PC-9 (cell line): ENCODE measurements at regions not wholly inside any gene's neighbourhood (a gene's known extent, or its start where the extent isn't known, plus 50 kb on each side); places are given as distances from the start of the nearest gene placed in this dataset.
A peak's percentile ranks its signal among the peaks of the same experiment; 100 is the strongest.
"Not testable (repeated sequence)": the region's sequence is repeated elsewhere in the genome, so short reads cannot be mapped to it uniquely, and the experiment has no call there.

Experiments
- BruUV-seq: library from RNA; stranded (reverse); fragments of 400-500 nt; replicated peaks from 2 replicates; lab custom pipeline; 2021; lab: Mats Ljungman, UMichigan
- CTCF ChIA-PET: fragments of 300-600 bp; sonication (Branson Sonifier 250); formaldehyde crosslinking; loops from one replicate; lab custom pipeline; 2022; ENCODE audit warnings: antibody characterized with exemption; lab: Charles Lee
- POLR2A ChIA-PET: fragments of 300-600 bp; sonication (Branson Sonifier 250); formaldehyde crosslinking; loops from one replicate; lab custom pipeline; 2022; ENCODE audit warnings: antibody characterized with exemption; ENCODE audit not compliant: unreplicated experiment; lab: Charles Lee
- DNase-seq, 2 experiments: peaks; one replicate each; pipeline versions ENCODE4 v3.0.0 to v3.0.0-alpha.2; 2015 to 2022; ENCODE audit warnings: mixed read lengths in 1 of 2
- H2AFZ ChIP-seq: fragments of 200-600 bp; sonication (generic); 2 replicates; pipeline ENCODE4 v1.8.1; 2017; ENCODE audit warnings: antibody characterized with exemption
- H3F3A ChIP-seq: fragments of 200-600 bp; sonication (generic); 2 replicates; pipeline ENCODE4 v1.8.1; 2017; ENCODE audit warnings: antibody characterized with exemption, mild to moderate bottlenecking, low read depth; ENCODE audit not compliant: insufficient read depth
- H3K27ac ChIP-seq: fragments of 200-600 bp; sonication (generic); 2 replicates; pipeline ENCODE4 v1.6.1; 2016; ENCODE audit warnings: mixed run types
- H3K27me3 ChIP-seq: fragments of 200-600 bp; sonication (generic); 2 replicates; pipeline ENCODE4 v1.6.1; 2016; ENCODE audit warnings: low read depth, mixed run types; ENCODE audit not compliant: insufficient read depth
- H3K36me3 ChIP-seq: fragments of 200-600 bp; sonication (generic); 2 replicates; pipeline ENCODE4 v1.6.1; 2016; ENCODE audit warnings: low read depth, mixed run types
- H3K4me1 ChIP-seq: fragments of 200-600 bp; sonication (generic); replicated peaks from 2 replicates; pipeline ENCODE4 v1.6.1; 2016; ENCODE audit warnings: mixed run types; ENCODE audit not compliant: insufficient read depth
- H3K4me2 ChIP-seq: fragments of 200-600 bp; sonication (generic); 2 replicates; pipeline ENCODE4 v1.6.1; 2017; ENCODE audit warnings: mixed run types
- H3K4me3 ChIP-seq: fragments of 200-600 bp; sonication (generic); 2 replicates; pipeline ENCODE4 v1.6.1; 2016; ENCODE audit warnings: mixed run types
- H3K79me2 ChIP-seq: fragments of 200-600 bp; sonication (generic); 2 replicates; pipeline ENCODE4 v1.6.1; 2017; ENCODE audit warnings: low read depth, mixed run types
- H3K9me2 ChIP-seq: fragments of 200-600 bp; sonication (generic); 2 replicates; pipeline ENCODE4 v1.8.1; 2017; ENCODE audit warnings: mild to moderate bottlenecking; ENCODE audit not compliant: insufficient read depth
- H3K9me3 ChIP-seq: fragments of 200-600 bp; sonication (generic); 2 replicates; pipeline ENCODE4 v1.8.1; 2016; ENCODE audit warnings: low read depth; ENCODE audit not compliant: insufficient read depth
- H4K20me1 ChIP-seq: fragments of 200-600 bp; sonication (generic); 2 replicates; pipeline ENCODE4 v1.8.1; 2017; ENCODE audit not compliant: insufficient read depth
- CTCF ChIP-seq: fragments of 200-600 bp; sonication (generic); conservative IDR thresholded peaks from 2 replicates; pipeline ENCODE4 v1.6.1; 2017; ENCODE audit warnings: mixed run types, antibody characterized with exemption, mild to moderate bottlenecking, moderate library complexity
- EZH2 ChIP-seq: fragments of 200-600 bp; sonication (generic); IDR thresholded peaks from 2 replicates; pipeline ENCODE4 v1.8.0; 2017; ENCODE audit warnings: antibody characterized with exemption, low read depth
- intact Hi-C: fragments of 100-400 bp; cut with micrococcal nuclease; formaldehyde crosslinking; loops from one replicate; pipeline ENCODE4 v1.10.0; 2022; ENCODE audit not compliant: unreplicated experiment

DNA sequence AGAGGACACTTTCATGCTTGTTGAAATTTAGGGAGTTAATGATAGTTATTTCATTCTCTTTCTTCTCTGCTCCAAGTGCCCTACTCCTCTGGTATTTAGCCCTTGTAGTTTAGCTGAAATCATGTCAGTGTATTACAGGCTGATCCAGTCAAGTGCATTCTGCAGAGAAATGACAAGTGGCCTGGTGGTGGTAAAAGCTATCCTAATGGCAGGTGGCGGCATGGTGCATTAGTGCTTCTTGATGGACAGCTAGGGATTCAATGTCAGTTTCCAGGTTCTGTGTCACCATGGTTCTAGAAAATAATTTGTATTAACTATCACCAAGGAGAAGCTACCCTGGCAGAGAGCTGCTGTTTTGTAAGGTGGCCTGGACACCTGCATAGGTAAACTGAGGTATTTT lies 90.0 kb upstream of the BNIP2 start:
- no peaks in the 10 kb centered on the region for H3K27me3 ChIP-seq
- H2AFZ ChIP-seq = no peak overlapping the region
- no peaks in the 10 kb centered on the region for H3K9me2 ChIP-seq
- no peak for DNase-seq
- H3K27ac ChIP-seq = no peak overlapping the region
- no peaks in the 10 kb centered on the region for H3F3A ChIP-seq
- no TSS peak for BruUV-seq
- H3K4me2 ChIP-seq = no peak overlapping the region
- H3K4me3 ChIP-seq = no peak overlapping the region
- CTCF ChIA-PET = no interaction called here
- H3K9me3 ChIP-seq = no peaks in the 10 kb centered on the region
- POLR2A ChIA-PET = no interaction called here
- H3K36me3 ChIP-seq = no peaks in the 10 kb centered on the region
- TF ChIP-seq CTCF (no peak), EZH2 (no peak)
- no peaks in the 10 kb centered on the region for H4K20me1 ChIP-seq
- no peaks in the 10 kb centered on the region for H3K4me1 ChIP-seq
- no peaks in the 10 kb centered on the region for H3K79me2 ChIP-seq
- intact Hi-C loops = no loop called here

DNA sequence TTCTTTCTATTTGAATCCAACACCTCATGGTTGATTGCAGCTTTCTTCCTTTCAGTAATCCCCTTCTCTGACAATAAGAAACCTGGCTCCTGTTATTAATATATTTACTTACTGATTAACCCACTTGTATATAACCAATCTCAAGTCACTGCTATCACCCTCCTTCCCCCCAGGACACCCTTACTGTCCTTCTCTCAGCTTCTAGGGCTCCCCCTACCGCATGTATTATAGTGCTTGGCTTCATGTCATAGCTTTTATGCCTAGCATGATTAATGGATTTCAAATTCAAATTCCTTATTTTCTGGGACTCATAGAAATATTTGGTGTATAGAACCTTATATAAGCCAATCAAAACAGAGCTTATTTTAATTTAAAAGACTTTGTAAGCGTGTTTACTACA lies 75.7 kb upstream of the BNIP2 start:
- Histone ChIP-seq H3K4me2 (no peak overlapping the region), H3K79me2 (no peaks in the 10 kb centered on the region), H4K20me1 (no peaks in the 10 kb centered on the region), H3K36me3 (no peaks in the 10 kb centered on the region), H3K27ac (no peak overlapping the region), H3K27me3 (no peaks in the 10 kb centered on the region), H3K4me1 (no peaks in the 10 kb centered on the region), H3K4me3 (no peak overlapping the region), H3K9me2 (no peaks in the 10 kb centered on the region), H3F3A (no peaks in the 10 kb centered on the region), H2AFZ (no peak overlapping the region), H3K9me3 (no peaks in the 10 kb centered on the region)
- intact Hi-C loops = no loop called here
- ChIA-PET CTCF (no interaction called here), POLR2A (interaction anchor here (0.6 kb wide), 1 partner anchor 313 kb away, joined by 4 read pairs; no protein-coding TSS in a partner anchor)
- no peak for TF ChIP-seq EZH2
- no peak for TF ChIP-seq CTCF
- no TSS peak for BruUV-seq
- DNase-seq = no peak

- Histone ChIP-seq H3F3A (no peaks in the 10 kb centered on the region), H3K27me3 (no peaks in the 10 kb centered on the region), H3K36me3 (no peaks in the 10 kb centered on the region), H3K4me2 (no peak overlapping the region), H3K9me2 (no peaks in the 10 kb centered on the region), H3K4me1 (no peaks in the 10 kb centered on the region), H2AFZ (no peak overlapping the region), H3K4me3 (no peak overlapping the region), H4K20me1 (no peaks in the 10 kb centered on the region), H3K79me2 (no peaks in the 10 kb centered on the region), H3K27ac (no peak overlapping the region), H3K9me3 (no peaks in the 10 kb centered on the region)
- BruUV-seq = no TSS peak
- intact Hi-C loops = no loop called here
- POLR2A ChIA-PET = no interaction called here
- no peak for DNase-seq
- CTCF ChIA-PET = no interaction called here
- TF ChIP-seq EZH2 (no peak), CTCF (no peak)
Observed at GRCh38 chr15:59762558-59762957, 73.4 kb upstream of the BNIP2 start.

DNA sequence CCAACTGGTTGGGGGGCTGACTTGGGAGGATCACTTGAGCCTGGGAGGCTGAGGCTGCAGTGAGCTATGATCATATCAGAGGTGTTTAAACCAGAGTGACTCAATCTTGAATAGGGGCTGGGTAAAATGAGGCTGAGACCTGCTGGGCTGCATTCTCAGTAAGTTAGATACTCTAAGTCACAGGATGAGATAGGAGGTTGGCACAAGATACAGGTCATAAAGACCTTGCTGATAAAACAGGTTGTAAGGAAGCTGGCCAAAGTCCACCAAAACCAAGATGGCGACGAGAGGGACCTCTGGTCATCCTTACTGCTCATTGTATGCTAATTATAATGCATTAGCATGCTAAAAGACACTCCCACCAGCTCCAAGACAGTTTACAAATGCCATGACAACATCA lies 71.1 kb upstream of the BNIP2 start:
- BruUV-seq, H3K9me2 ChIP-seq, intact Hi-C loops, H3K36me3 ChIP-seq, H3K27me3 ChIP-seq, H3K27ac ChIP-seq, H4K20me1 ChIP-seq, H3K4me3 ChIP-seq, H3K4me1 ChIP-seq, H2AFZ ChIP-seq, H3F3A ChIP-seq, H3K4me2 ChIP-seq, H3K79me2 ChIP-seq, H3K9me3 ChIP-seq: not testable (repeated sequence)
- CTCF ChIA-PET = interaction anchor here (0.7 kb wide), 1 partner anchor 156 kb away, joined by 5 read pairs; no protein-coding TSS in a partner anchor
- peak; percentile 5 to 39 for DNase-seq
- POLR2A ChIA-PET = interaction anchor here (0.7 to 0.8 kb wide), 2 partner anchors 148 to 402 kb away, joined by 13 to 24 read pairs; no protein-coding TSS in a partner anchor
